ENCODE measurements at regions not wholly inside any gene's neighbourhood (a gene's known extent, or its start where the extent isn't known, plus 50 kb on each side); places are given as distances from the start of the nearest gene placed in this dataset.

GRCh38 chr18:51711298-51711889 lies 513.9 kb upstream of the MEX3C start:
- Mint-ChIP-seq H3K27me3 (ENCODE audit: low read depth) (no peaks in the 10 kb centered on the region), H3K4me3 (ENCODE audit: unreplicated experiment) (no peak overlapping the region), H3K4me1 (ENCODE audit: low read depth) (no peaks in the 10 kb centered on the region), H3K36me3 (ENCODE audit: low read depth) (peaks cover 3% of the 10 kb centered on the region), H3K9me3 (ENCODE audit: low read depth) (peaks cover 50% of the 10 kb centered on the region), H3K27ac (ENCODE audit: unreplicated experiment) (no peak overlapping the region)
- DNase-seq (ENCODE audit: low spot score) = no peak
- TF ChIP-seq, protein P1, sequence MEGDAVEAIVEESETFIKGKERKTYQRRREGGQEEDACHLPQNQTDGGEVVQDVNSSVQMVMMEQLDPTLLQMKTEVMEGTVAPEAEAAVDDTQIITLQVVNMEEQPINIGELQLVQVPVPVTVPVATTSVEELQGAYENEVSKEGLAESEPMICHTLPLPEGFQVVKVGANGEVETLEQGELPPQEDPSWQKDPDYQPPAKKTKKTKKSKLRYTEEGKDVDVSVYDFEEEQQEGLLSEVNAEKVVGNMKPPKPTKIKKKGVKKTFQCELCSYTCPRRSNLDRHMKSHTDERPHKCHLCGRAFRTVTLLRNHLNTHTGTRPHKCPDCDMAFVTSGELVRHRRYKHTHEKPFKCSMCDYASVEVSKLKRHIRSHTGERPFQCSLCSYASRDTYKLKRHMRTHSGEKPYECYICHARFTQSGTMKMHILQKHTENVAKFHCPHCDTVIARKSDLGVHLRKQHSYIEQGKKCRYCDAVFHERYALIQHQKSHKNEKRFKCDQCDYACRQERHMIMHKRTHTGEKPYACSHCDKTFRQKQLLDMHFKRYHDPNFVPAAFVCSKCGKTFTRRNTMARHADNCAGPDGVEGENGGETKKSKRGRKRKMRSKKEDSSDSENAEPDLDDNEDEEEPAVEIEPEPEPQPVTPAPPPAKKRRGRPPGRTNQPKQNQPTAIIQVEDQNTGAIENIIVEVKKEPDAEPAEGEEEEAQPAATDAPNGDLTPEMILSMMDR (IDR thresholded peaks at IDR 0.05) = no peak

DNA sequence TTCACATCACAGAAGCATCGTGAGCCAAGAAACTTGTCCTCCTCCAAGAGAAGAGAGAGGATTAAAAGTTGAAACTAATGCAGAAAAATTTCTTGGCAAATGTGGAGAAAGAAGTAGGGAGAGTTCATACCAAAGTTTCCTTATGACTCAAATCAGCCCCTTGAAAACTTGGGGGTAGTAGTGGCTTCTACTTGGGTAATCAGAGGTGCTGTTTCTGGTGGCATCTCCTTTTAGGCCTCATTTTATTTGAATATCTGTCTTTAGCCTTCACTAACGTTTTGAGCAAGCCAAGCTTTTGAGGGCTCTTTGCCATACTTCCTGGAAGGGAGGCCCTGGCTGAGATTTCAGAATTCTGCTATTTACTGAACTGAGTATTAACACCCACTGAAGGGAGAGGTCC lies 515.3 kb upstream of the MEX3C start:
- Mint-ChIP-seq H3K9me3 (ENCODE audit: low read depth) (peaks cover 37% of the 10 kb centered on the region), H3K36me3 (ENCODE audit: low read depth) (no peaks in the 10 kb centered on the region), H3K27me3 (ENCODE audit: low read depth) (no peaks in the 10 kb centered on the region), H3K4me3 (ENCODE audit: unreplicated experiment) (no peak overlapping the region), H3K4me1 (ENCODE audit: low read depth) (no peaks in the 10 kb centered on the region), H3K27ac (ENCODE audit: unreplicated experiment) (no peak overlapping the region)
- DNase-seq (ENCODE audit: low spot score) = no peak
- TF ChIP-seq, protein P1 (IDR thresholded peaks at IDR 0.05) = no peak

DNA sequence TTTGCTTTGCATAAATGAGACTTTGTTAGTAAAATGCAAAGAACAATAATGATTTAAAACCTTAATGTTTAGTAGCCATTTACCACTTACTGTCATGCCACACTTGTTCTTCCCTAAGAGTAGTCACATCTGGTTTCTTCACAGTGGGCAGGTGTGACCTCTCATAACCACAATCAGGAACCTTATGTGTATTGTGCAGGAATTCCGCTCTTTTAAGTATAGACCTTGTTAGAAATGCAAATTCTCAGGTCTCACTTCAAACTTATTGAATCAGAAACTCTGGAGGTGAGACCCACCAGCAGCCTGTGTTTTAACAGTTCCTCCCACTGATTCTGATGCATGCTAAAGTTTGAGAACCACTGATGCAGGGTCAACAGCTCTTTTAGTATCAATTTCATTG lies 518.8 kb upstream of the MEX3C start:
- Mint-ChIP-seq H3K27me3 (ENCODE audit: low read depth) (no peaks in the 10 kb centered on the region), H3K4me3 (ENCODE audit: unreplicated experiment) (no peak overlapping the region), H3K27ac (ENCODE audit: unreplicated experiment) (no peak overlapping the region), H3K4me1 (ENCODE audit: low read depth) (no peaks in the 10 kb centered on the region), H3K9me3 (ENCODE audit: low read depth) (peaks cover 20% of the 10 kb centered on the region), H3K36me3 (ENCODE audit: low read depth) (no peaks in the 10 kb centered on the region)
- no peak for DNase-seq (ENCODE audit: low spot score)
- TF ChIP-seq, protein P1 (IDR thresholded peaks at IDR 0.05) = no peak

DNA sequence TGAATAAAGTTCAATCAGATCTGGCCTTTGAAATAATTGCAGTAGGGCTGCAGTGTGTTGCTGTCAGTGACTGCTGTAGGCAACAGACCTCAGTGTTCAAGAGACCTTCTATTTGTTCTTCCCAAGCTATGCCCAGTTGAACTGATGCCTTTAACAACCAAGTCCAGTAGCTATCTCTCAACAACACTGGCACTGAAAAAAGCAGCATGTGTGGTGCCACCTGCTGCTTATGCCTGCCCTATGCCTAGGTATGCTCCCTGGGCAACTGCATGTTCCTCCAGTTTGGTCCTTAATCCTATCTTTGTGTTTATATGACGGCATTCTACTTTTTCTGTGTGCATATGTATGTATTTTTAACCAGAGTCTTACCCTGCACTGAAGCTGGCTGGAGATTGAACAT lies 523.9 kb upstream of the MEX3C start:
- no peak for DNase-seq (ENCODE audit: low spot score)
- Mint-ChIP-seq H3K4me3 (ENCODE audit: unreplicated experiment) (no peak overlapping the region), H3K27ac (ENCODE audit: unreplicated experiment) (no peak overlapping the region), H3K4me1 (ENCODE audit: low read depth) (peaks cover 3% of the 10 kb centered on the region), H3K36me3 (ENCODE audit: low read depth) (no peaks in the 10 kb centered on the region), H3K9me3 (ENCODE audit: low read depth) (no peaks in the 10 kb centered on the region), H3K27me3 (ENCODE audit: low read depth) (no peaks in the 10 kb centered on the region)
- TF ChIP-seq, protein P1 (IDR thresholded peaks at IDR 0.05) = no peak

DNA sequence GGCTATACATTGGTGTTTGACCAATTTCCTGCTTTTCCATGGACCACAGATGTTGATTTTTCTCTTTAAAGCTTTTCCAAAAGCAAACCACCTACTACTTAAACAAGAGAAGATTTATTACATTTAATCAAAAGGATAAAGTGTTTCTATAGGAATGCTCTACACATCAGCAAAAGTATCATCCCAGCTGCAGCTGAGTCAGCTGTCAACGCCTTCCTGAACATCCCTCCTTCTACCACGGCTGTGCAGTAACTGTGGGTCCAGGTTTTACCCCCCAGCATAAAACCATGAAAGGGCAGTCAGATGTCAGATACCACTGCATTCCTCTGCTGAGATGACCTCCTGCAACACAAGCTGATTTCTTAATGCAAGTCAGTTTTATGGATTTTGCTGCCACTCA lies 524.5 kb upstream of the MEX3C start:
- DNase-seq (ENCODE audit: low spot score) = no peak
- H3K9me3 Mint-ChIP-seq (ENCODE audit: low read depth) = no peaks in the 10 kb centered on the region
- no peak overlapping the region for H3K27ac Mint-ChIP-seq (ENCODE audit: unreplicated experiment)
- no peak overlapping the region for H3K4me3 Mint-ChIP-seq (ENCODE audit: unreplicated experiment)
- TF ChIP-seq, protein P1 (IDR thresholded peaks at IDR 0.05) = no peak
- H3K27me3 Mint-ChIP-seq (ENCODE audit: low read depth) = no peaks in the 10 kb centered on the region
- peaks cover 3% of the 10 kb centered on the region for H3K4me1 Mint-ChIP-seq (ENCODE audit: low read depth)
- no peaks in the 10 kb centered on the region for H3K36me3 Mint-ChIP-seq (ENCODE audit: low read depth)
